ENCODE measurements at regions not wholly inside any gene's neighbourhood (a gene's known extent, or its start where the extent isn't known, plus 50 kb on each side); places are given as distances from the start of the nearest gene placed in this dataset.

DNA sequence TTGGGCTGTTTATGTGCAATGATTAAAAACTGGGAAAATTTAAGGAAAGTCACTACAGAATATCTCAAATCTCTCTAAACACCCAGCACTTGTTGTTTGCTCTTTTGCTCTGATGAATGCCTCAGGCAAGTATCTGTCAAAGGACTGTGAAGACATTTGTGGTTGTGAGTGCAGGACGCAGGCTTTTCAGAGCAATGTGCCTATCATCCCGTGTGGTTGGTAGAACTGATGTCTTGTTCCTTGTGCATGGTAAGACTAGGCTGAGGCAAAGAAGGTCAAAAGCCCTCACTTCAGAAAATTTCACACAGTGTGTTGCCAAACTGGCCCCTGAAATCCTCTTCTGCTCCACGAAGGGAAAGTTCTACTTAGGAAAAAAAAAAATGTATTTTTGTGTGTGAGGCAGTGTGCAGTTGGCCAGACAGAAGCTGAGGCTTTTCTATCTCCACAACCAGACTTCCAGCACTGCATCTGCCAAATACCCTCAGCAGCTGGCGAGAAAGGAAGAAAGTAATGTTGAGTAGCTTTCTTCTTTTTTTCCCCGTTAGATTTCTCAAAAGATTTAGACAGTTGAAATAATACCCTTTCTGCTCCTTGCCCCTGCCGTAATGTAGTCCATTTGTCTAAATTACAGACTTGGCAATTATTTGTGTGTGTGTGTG is 1103.1 kb downstream of the VRK1 start:
- ChIA-PET CTCF (interaction anchor here (1.0 kb wide), 1 partner anchor 9 kb away, joined by 3 read pairs; no protein-coding TSS in a partner anchor), POLR2A (no interaction called here)
- DNase-seq (ENCODE audit: extremely low spot score), result no peak
- TF ChIP-seq, protein P1, sequence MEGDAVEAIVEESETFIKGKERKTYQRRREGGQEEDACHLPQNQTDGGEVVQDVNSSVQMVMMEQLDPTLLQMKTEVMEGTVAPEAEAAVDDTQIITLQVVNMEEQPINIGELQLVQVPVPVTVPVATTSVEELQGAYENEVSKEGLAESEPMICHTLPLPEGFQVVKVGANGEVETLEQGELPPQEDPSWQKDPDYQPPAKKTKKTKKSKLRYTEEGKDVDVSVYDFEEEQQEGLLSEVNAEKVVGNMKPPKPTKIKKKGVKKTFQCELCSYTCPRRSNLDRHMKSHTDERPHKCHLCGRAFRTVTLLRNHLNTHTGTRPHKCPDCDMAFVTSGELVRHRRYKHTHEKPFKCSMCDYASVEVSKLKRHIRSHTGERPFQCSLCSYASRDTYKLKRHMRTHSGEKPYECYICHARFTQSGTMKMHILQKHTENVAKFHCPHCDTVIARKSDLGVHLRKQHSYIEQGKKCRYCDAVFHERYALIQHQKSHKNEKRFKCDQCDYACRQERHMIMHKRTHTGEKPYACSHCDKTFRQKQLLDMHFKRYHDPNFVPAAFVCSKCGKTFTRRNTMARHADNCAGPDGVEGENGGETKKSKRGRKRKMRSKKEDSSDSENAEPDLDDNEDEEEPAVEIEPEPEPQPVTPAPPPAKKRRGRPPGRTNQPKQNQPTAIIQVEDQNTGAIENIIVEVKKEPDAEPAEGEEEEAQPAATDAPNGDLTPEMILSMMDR (IDR thresholded peaks at IDR 0.05; ENCODE audit: control extremely low read depth, extremely low read depth, low read depth, missing control alignments), result no peak

DNA sequence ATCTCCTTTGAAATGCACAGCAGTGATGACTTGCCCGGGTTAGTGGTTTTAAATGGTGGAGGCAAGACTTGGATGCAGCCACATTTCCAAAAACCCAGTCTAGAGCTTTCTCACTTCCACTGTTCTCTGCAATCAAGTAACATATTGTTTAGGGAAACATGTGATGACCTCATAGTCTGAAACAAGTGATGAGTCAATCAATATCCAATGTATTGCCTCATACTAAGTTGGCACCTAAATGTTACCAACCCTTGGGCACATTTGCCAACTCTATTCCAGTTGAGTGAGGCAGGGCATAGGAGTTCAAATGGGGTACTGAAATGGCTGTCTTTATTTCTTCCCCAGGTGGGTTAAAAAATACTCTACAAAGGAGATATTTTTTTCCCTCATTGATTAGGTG is 1105.4 kb downstream of the VRK1 start:
- ChIA-PET CTCF (no interaction called here), POLR2A (no interaction called here)
- no peak for DNase-seq (ENCODE audit: extremely low spot score)
- TF ChIP-seq, protein P1 (IDR thresholded peaks at IDR 0.05; ENCODE audit: control extremely low read depth, extremely low read depth, low read depth, missing control alignments), result no peak

- CTCF ChIA-PET, result no interaction called here
- DNase-seq (ENCODE audit: extremely low spot score), result no peak
- POLR2A ChIA-PET, result no interaction called here
- TF ChIP-seq, protein P1 (IDR thresholded peaks at IDR 0.05; ENCODE audit: control extremely low read depth, extremely low read depth, low read depth, missing control alignments), result no peak
Measured at GRCh38 chr14:97903821-97904220, 1106.6 kb downstream of the VRK1 start.

GRCh38 chr14:97912217-97912616 is 1115.0 kb downstream of the VRK1 start:
- no peak for DNase-seq (ENCODE audit: extremely low spot score)
- CTCF ChIA-PET, result no interaction called here
- TF ChIP-seq, protein P1 (IDR thresholded peaks at IDR 0.05; ENCODE audit: control extremely low read depth, extremely low read depth, low read depth, missing control alignments), result no peak
- POLR2A ChIA-PET, result no interaction called here

DNA sequence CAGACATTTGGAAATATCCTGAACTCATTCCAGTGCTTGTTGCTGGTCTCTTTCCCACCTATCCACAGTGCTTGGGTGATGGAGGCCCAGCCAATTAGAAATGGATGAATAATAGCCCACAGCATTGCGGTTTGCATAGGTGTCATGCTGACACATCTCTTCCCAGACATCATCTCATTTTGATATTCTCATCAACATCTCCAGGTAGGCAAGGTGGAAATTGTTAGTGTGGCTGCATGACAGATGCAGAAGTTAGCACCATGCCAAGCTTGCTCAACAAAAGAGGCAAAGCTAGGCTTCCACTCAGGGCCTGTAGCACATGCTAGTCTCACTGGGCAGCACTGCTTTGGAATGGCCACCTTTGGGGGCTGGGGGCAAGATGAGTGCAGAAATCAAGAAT is 1118.9 kb downstream of the VRK1 start:
- ChIA-PET CTCF (interaction anchor here (1.0 kb wide), 1 partner anchor 8 kb away, joined by 3 read pairs; no protein-coding TSS in a partner anchor), POLR2A (no interaction called here)
- TF ChIP-seq, protein P1 (IDR thresholded peaks at IDR 0.05; ENCODE audit: control extremely low read depth, extremely low read depth, low read depth, missing control alignments), result no peak
- DNase-seq (ENCODE audit: extremely low spot score), result no peak

- no peak for DNase-seq (ENCODE audit: extremely low spot score)
- ChIA-PET POLR2A (no interaction called here), CTCF (interaction anchor here (1.0 to 2.5 kb wide), 3 partner anchors 9 to 12 kb away, joined by 3 to 6 read pairs (median 3); no protein-coding TSS in a partner anchor)
- TF ChIP-seq, protein P1 (IDR thresholded peaks at IDR 0.05; ENCODE audit: control extremely low read depth, extremely low read depth, low read depth, missing control alignments), result no peak
Measured at GRCh38 chr14:97916669-97917568, 1119.7 kb downstream of the VRK1 start.
